ENCODE measurements at regions not wholly inside any gene's neighbourhood (a gene's known extent, or its start where the extent isn't known, plus 50 kb on each side); places are given as distances from the start of the nearest gene placed in this dataset.

- no peak for TF ChIP-seq CTCF (IDR thresholded peaks at IDR 0.05; ENCODE audit: low read depth, low read length, missing control alignments)
- no peak for DNase-seq
- no peak overlapping the region for H3K27ac ChIP-seq
- in situ Hi-C loops (cut with HindIII; ENCODE audit: low pct_ligation_motif_present, low sequenced_read_pairs), result no loop called here
- no peak overlapping the region for H3K4me3 ChIP-seq (ENCODE audit: low read depth, low read length)
- H3K36me3 ChIP-seq (replicated peaks), result no peaks in the 10 kb centered on the region
- no peaks in the 10 kb centered on the region for H3K27me3 ChIP-seq (replicated peaks)
Observed at GRCh38 chr10:71069909-71070666, 142.3 kb upstream of the UNC5B start.

GRCh38 chr10:71070741-71071140 lies 141.6 kb upstream of the UNC5B start:
- H3K36me3 ChIP-seq (replicated peaks), result no peaks in the 10 kb centered on the region
- in situ Hi-C loops (cut with HindIII; ENCODE audit: low pct_ligation_motif_present, low sequenced_read_pairs), result no loop called here
- TF ChIP-seq CTCF (IDR thresholded peaks at IDR 0.05; ENCODE audit: low read depth, low read length, missing control alignments), result no peak
- H3K4me3 ChIP-seq (ENCODE audit: low read depth, low read length), result no peak overlapping the region
- H3K27me3 ChIP-seq (replicated peaks), result no peaks in the 10 kb centered on the region
- no peak for DNase-seq
- H3K27ac ChIP-seq, result no peak overlapping the region

- peaks cover 9% of the 10 kb centered on the region for H3K27me3 ChIP-seq (replicated peaks)
- no peak overlapping the region for H3K27ac ChIP-seq
- no peaks in the 10 kb centered on the region for H3K36me3 ChIP-seq (replicated peaks)
- no peak for TF ChIP-seq CTCF (IDR thresholded peaks at IDR 0.05; ENCODE audit: low read depth, low read length, missing control alignments)
- no peak for DNase-seq
- H3K4me3 ChIP-seq (ENCODE audit: low read depth, low read length), result no peak overlapping the region
- in situ Hi-C loops (cut with HindIII; ENCODE audit: low pct_ligation_motif_present, low sequenced_read_pairs), result no loop called here
Observed at GRCh38 chr10:71072131-71072822, 140.1 kb upstream of the UNC5B start.

GRCh38 chr10:71072823-71073210 lies 139.6 kb upstream of the UNC5B start:
- Histone ChIP-seq H3K4me3 (ENCODE audit: low read depth, low read length) (no peak overlapping the region), H3K27ac (no peak overlapping the region), H3K36me3 (replicated peaks) (no peaks in the 10 kb centered on the region), H3K27me3 (replicated peaks) (peaks cover 9% of the 10 kb centered on the region)
- TF ChIP-seq CTCF (IDR thresholded peaks at IDR 0.05; ENCODE audit: low read depth, low read length, missing control alignments), result no peak
- in situ Hi-C loops (cut with HindIII; ENCODE audit: low pct_ligation_motif_present, low sequenced_read_pairs), result no loop called here
- no peak for DNase-seq

GRCh38 chr10:71073451-71074175 lies 138.8 kb upstream of the UNC5B start:
- H3K27me3 ChIP-seq (replicated peaks), result peaks cover 9% of the 10 kb centered on the region
- no peak overlapping the region for H3K4me3 ChIP-seq (ENCODE audit: low read depth, low read length)
- in situ Hi-C loops (cut with HindIII; ENCODE audit: low pct_ligation_motif_present, low sequenced_read_pairs), result no loop called here
- no peak for DNase-seq
- no peaks in the 10 kb centered on the region for H3K36me3 ChIP-seq (replicated peaks)
- TF ChIP-seq CTCF (IDR thresholded peaks at IDR 0.05; ENCODE audit: low read depth, low read length, missing control alignments), result no peak
- H3K27ac ChIP-seq, result no peak overlapping the region

Data from brain microvascular endothelial cell (primary cell).